Myocyte (in vitro differentiated cells): ENCODE measurements at regions not wholly inside any gene's neighbourhood (a gene's known extent, or its start where the extent isn't known, plus 50 kb on each side); places are given as distances from the start of the nearest gene placed in this dataset.

Experiments
- DNase-seq: peaks from one replicate; pipeline ENCODE4 v3.0.0-alpha.2; 2012; ENCODE audit warnings: low read depth

DNA sequence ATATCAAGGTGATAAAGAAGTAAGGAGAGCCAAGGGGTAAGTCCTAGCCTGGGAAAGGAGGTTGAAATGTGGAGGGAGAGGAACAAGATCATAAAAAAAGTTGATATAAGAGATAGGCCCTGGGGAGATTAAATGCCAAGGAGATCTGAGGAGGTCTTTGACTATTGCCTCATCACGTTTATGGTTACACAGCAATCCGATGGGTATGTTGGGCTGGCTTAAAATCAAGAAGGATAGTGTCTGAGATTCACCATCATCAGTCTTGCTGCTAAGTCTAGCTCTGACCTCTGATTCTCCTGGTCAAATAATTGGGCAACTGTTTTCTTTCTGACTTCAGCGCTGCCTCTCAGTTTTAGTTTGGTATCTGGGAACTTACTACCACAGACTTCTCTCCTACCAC is 416.3 kb downstream of the GPATCH2 start:
- DNase-seq: no peak

DNA sequence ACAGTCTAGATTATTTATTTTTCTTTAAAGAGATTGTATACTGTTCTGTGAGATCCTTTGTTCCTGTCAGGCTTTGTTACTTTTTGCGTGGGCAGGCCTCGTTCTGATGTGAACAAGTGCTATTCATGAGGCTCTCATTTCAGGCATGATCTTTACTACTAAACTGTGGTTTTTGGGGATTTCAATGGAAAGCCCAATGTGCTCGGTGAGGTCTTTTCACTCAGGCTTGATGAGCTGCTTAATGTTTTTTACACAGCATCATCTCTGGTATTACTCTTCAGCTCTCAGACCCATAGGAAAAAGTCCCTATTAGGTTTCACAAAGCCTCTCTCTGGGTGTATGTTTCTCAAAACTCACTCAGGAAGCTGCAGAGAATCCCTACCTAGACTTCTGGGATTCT is 419.4 kb downstream of the GPATCH2 start:
- DNase-seq: no peak

DNA sequence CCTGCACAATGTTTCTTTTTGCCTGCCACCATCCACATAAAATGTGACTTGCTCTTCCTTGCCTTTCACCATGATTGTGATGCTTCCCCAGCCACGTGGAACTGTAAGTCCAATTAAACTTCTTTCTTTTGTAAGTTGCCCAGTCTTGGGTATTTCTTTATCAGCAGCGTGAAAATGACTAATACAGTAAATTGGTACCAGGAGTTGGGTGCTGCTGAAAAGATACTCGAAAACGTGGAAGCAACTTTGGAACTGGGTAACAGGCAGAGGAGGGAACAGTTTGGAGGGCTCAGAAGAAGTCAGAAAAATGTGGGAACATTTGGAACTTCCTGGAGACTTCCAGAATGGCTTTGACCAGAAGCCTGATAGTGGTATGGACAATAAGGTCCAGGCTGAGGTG is 425.3 kb downstream of the GPATCH2 start:
- no peak for DNase-seq

DNA sequence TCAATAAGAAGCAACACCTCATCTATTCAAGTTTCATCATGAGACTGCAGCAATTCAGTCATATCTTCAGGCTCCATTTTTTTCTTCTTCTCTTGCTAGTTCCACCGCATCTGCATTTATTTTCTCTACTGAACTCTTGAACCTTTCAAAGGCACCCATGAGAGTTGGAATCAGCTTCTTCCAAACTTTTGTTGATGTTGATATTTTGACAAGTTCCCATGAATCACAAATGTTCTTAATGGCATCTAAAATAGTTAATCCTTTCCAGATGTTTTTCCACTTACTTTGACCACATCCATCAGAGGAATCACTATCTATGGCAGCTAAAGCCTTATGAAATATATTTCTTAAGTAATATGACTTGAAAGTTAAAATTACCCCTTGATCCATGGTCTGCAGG is 434.3 kb downstream of the GPATCH2 start:
- DNase-seq: peak; percentile 42

DNA sequence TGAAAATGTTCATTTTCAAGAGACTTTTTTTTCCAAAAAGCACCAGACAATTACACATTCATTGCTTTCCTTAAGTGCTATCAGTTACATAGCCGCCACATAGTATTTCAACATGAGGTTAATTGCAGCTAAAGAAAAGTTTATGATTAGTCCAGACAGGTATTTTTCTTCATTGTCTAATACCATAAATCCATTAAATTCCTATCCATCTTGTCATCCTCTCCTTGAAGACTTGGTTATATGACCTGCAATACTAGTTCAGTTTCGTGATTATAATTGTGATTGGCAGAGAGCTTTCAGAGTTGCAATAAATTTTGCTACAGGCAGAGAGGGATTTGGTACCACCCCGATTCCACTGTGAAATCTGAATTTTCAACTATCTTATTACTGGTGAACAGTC is 437.7 kb downstream of the GPATCH2 start:
- no peak for DNase-seq

DNA sequence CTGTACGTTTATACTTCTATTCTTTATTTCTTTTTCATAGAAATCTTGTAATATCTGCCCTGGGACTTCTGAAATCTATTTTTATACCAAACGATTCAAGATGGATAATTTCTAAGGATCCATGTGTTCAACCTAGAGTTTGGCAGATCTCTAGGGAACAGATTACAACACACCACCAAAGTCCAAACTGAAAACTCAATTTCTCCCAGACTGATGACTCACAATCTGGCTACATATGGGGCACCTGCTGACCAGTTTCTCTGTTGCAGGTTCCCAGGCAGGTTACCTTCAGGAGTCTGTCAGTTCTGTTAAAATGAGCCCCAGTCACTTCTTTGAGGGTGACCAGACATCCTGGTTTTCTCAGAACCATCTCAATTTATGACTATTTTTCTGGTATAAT is 439.4 kb downstream of the GPATCH2 start:
- DNase-seq: no peak

DNA sequence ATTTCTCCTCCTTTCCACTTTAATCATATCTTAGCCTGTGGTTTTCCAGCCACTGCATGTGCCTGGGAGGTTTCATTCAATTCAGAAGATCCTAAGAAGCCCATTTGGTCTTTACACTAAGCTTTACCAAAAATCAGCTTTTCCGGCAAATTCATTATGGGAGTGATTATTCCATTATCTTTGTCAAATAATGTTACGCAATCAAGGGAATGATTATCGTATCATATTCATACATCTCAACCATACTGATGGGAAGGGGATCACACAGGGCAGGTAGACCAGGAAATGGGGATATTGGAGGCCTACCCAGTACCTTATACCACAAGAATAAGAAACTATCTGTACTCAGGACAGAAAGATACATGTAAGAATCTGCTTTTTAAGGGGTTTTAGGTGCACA is 440.5 kb downstream of the GPATCH2 start:
- DNase-seq: no peak

DNA sequence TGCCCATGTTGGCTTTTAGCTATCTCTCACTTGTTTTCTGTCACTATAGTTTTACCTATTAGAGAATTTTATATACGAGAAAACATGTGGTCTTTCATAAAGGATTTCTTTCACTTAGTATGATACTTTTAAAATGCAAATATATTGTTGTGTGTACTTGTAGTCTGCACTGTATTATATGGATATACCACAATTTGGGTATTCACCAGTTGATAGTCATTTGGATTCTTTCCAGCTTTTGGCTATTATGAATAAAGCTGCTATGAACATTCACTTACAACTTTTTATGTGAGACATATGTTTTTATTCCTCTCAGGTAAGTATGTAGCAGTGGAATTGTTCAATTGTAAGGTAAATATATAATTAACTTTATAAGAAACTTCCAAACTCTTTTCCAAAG is 441.5 kb downstream of the GPATCH2 start:
- no peak for DNase-seq

DNA sequence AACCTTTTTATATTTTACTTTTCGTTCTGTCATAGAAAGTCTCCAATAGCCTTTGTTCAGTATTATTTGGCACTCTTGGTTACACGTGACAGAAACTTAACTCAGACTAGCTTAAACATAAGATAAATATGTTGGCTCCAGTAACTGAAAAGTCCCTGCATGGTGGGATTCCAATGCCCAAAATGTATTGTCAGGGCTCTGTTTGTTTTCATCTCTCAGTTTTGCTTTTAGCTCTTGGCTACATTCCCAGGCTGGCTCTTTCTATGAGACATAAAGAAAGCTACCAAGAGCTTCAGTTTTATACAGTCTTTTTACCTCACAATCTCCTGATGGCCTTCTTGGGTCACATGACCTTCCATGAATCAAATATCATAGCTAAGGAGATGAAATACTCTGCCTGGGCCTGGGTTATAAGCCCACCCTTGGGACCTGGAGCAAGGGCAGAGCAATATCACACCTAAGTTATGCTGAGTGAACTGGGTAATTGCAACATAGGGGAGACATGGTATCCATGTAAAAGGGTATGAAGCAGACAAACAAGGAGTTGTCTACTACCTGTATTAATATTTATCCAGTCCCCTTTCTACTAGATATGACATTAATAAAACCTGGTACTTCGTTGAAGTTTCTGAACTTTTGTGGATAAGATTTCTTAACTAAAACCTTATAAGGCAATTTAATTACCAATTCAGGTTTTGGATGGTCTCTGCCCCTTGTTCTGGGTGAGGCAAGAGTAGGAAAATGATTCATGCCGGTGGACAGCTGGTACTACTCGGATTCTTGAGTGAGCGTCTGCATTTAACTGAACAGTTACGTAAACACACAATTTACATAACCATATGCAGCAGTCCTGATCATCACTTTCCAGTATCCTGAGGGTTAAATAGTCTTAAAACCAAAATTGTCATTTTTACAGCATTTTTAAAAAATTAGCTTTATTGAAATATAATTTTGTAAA is 442.3 kb downstream of the GPATCH2 start:
- DNase-seq: peak; percentile 5

DNA sequence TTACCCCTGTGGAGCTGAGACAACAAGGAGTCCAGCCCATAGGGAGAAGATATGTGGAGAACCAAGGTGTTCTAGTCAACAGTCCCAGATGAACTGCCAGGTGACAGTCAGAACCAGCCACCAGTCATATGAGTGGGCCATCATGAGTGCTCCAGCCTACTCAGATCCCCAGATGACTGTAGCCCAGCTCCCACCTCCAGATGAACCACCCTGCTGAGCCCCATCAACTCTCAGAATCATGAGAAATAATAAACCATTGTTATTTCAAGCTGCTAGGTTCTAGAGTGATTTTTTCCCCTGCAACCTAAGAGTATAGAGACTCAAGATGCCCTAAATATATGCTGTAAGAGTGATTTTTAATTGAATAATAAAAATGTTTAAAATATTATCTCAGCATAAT is 444.2 kb downstream of the GPATCH2 start:
- DNase-seq: no peak

DNA sequence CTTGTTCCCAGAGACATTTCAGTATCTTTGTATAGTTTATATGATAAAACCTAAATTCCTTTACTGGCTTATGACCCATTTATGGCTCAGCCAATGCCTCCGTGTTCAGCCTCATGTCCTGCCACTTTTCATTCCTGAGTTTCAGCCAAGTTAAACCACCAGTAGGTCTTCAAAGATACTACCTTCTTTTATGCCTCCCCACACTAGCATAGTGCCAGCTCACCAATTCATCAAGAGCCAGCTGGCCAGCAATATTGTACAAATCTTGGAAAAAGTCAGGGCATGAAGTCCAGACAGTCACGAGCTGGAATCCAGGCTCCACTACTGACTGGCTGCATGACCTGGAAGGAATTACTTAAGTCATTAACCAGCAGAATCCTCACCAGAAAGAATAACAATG is 446.0 kb downstream of the GPATCH2 start:
- DNase-seq: no peak

DNA sequence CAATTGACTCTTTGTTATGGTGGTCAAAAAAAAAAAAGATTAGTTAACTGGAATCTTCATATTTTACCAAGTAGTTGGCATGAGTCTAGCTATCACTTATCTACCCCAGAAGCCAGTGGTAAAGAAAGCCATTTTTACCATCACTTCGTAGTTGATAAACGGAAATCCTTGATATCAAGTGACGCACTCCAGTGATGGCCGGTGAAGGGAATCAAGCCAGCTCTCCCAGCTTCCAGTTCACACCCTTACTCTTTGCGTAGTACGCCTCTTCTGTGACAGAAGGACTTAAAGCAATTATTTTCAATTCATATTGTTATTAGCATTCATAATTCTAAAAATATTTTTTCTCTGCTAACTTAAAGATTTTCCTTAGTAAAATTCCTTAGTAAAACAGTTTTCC is 447.9 kb downstream of the GPATCH2 start:
- DNase-seq: no peak

DNA sequence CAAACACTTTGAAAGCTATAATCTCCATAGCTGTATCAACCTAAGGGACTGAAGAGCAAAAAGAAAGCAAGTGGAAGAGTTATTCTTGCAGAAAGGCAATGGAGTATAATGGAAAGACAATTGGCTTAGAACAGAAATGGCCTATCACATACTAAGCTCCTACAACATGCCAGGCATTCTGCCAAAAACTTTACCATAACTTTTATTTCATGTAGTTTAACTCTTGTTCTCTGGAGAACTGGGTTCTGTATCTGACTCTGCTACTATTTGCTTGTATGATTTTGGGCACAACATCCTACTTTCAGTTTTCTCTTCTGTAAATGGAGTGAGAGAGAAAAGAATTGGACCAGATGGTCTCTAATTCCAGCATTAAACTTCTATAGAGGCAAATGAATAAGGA is 449.1 kb downstream of the GPATCH2 start:
- no peak for DNase-seq

DNA sequence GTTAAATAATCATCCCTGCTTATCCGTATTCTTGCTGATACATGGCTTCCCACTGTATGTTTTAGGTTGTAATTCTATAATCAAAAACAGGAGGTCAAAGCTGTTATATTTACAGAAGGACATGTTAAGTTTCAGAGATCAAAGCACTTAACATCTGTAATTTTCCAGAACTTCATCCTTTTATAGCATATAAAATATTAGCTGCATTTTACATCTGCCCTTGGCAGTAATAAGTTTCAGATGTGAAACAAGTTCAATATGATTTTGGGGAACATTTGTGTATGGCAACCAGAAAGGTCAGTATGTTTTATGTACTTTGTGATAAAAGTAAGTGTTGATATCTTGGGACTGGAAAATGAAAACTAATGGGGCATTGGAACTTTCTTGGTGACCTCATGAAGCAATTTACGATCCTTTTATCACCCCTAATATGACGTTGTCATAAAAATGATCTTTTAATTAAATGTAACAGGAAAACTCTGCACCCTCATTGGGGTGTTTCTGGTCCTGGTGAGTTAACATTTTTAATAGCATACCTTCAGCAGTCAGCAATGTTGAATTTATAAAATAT is 449.6 kb downstream of the GPATCH2 start:
- DNase-seq: no peak

DNA sequence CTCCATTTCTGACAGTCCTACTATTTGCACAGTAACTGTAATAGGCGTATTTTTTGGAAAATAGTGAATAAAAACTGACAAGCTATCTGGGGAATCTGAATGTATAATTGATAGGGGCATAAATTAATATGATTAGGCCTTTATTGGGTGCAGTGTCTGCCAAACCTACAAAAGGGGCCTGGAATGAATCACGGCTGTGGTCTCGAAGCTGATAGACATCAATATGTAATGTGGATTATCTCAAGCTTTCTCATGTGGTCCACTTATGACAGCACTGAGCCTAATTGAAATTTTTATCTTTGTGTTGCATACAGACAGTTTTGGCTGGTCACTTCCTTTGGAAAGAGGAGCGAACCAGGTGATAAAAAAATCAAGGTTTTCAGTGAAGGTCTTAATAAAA is 450.4 kb downstream of the GPATCH2 start:
- no peak for DNase-seq

DNA sequence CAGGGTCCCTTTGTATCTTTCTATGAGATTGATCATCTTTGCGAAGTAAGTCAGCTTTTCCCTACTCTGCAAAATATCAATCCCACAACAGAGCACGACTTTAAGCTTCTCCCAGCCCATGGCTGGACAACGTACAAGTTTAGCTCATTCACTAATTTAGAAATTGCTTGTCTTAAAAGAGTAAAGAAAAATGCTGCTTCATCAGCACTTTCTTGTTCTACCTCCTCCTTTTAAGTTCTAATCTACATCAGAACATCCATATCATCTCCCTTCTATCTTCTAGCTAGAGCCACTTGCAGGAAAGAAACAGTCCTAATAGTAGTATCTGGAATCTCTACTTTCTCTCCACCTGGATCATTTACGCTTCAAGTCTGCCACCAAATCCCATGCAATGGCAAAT is 441.2 kb upstream of the ESRRG start:
- no peak for DNase-seq

DNA sequence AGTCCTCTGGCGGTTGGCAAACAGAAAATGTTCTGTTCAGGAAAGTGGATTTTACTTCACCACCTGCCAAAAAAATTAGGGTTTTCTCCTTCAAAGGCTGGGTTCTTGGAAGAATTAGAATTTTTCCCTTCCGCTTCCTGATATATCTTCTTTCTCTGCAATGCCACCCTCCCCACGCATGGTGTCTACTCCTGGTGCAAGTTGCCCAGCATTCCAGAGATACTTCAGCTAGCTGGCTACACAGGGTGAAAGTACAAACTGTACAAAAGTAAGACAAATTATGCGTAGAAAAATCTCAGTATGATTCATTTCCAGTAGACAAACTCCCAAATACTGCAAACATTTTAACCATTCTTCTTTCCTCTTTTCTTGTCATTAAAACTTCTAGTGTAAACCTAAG is 430.1 kb upstream of the ESRRG start:
- no peak for DNase-seq

DNA sequence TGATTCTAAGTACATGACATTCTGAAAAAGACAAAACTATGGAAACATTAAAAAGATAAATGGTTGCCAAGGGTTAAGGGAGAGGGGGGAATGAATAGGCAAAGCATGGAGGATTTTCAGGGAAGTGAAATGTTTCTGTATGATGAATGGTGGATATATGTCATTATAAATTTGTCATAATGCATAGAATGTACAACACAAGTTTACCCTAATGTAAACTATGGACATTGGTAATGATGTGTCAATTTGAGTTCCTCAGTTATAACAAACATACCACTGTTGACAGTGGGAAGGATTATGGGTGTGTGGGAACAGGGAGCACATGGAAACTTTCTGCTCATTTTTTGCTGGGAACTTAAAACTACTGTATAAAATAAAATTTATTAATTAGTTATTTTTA is 427.1 kb upstream of the ESRRG start:
- DNase-seq: no peak

DNA sequence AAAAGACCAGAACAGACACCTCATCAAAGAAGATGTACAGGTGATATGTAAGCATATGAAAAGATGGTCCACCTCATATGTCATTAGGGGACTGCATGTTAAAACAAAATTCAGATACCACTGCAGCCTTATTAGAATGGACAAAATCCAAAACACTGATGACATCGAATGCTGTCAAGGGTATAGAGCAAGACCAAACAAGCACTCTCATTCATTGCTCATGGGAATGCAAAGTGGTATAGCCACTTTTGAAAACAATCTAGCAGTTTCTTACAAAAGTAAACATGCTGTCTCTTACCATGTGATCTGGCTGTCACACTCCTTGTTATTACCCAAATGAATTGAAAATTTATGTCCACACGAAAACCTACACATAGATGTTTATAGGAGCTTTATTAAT is 426.6 kb upstream of the ESRRG start:
- no peak for DNase-seq

DNA sequence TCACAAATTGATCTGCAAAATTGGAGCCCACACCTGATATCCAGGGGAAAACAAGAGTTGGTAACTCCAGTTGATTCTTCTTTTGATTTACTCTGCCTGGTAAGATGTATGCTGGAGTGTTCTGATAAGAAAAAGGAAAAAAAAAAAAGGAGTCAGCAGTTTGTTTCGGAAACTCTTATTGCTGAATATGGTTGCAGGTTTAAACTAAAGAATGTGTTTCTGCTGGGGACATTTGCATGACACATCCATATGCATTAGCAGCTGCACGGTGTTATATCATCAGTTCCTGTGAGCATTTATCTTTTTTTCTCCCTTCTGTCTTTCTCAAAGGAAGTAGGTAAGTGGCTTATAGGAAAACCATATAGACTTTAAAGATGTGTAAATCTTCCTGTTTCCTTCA is 418.5 kb upstream of the ESRRG start:
- no peak for DNase-seq

DNA sequence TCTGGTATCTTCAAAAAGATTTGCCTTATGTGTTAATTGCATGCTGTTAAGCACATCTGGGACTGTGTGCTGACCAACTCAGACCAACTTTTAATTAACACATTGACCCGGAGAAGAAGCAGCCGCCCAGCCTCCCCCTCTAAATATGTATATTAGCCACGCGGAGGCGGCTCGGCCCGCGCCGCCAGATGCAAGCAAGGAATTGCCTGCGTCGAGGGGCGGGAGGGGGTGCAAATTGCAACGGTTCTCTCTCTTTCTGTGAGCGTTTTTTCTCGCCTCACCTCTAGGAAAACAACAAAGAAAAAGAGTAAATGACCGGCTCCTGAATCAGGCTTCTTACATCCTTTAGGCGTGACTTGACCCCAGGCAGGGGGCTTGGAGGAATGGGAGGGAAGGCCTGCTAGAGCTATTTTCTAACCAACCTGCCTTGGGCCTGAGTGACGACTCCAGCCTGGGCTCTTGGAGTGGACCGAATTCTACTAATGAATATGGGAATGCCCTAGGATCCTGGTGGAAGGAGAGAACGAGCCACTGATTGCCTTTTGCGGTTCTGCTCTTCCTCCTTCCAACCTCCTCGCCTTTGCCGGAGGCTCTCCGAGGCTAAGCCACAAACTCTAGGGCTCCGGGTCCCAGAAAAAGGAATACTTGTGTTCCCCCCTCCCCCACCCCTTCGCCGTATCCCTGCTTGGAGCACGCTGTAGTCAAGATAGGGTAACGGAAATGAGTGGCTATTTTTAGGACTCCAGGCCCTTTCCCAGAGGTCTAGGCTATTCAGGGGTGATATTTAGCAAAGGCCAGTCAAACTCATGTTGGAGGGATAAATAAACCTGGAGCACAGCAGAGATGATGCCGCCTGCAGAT is 417.0 kb upstream of the ESRRG start:
- DNase-seq: no peak

DNA sequence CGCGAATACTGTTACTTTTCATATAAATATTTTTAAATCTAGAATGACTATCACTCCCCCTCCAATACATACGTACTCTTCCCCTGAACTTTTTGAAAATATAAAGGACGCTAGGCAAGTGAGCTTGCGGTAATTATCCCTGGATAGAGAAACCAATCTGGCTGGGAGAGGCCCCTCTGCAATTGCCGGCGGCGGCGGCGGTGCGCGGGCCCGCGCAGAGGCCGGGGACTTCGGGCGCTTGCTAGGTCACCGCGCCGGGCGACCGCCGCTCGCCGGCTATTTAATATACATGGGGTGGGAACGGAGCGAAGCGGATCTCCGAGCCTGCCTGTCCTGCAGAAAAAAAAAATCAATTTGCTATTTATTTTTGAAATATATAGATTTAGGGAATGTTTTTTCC is 416.3 kb upstream of the ESRRG start:
- no peak for DNase-seq
